ENCODE measurements at regions not wholly inside any gene's neighbourhood (a gene's known extent, or its start where the extent isn't known, plus 50 kb on each side); places are given as distances from the start of the nearest gene placed in this dataset.
"Not testable (repeated sequence)": the region's sequence is repeated elsewhere in the genome, so short reads cannot be mapped to it uniquely, and the experiment has no call there.

GRCh38 chr1:30166174-30166573 is 557.2 kb downstream of the MATN1 start:
- no peak for DNase-seq

GRCh38 chr1:30165116-30165515 is 558.3 kb downstream of the MATN1 start:
- no peak for DNase-seq

- no peak for DNase-seq
Measured at GRCh38 chr1:30164693-30165092, 558.7 kb downstream of the MATN1 start.

GRCh38 chr1:30162565-30162964 is 560.8 kb downstream of the MATN1 start:
- no peak for DNase-seq

GRCh38 chr1:30161953-30162352 is 561.4 kb downstream of the MATN1 start:
- DNase-seq = no peak

- DNase-seq = no peak
Measured at GRCh38 chr1:30160999-30161689, 562.2 kb downstream of the MATN1 start.

GRCh38 chr1:30159015-30159414 is 564.4 kb downstream of the MATN1 start:
- no peak for DNase-seq

- DNase-seq = not testable (repeated sequence)
Measured at GRCh38 chr1:30155698-30156097, 567.7 kb downstream of the MATN1 start.

- DNase-seq = not testable (repeated sequence)
Measured at GRCh38 chr1:30155253-30155652, 568.1 kb downstream of the MATN1 start.

- DNase-seq = no peak
Measured at GRCh38 chr1:30153743-30154449, 569.5 kb downstream of the MATN1 start.

GRCh38 chr1:30151826-30152225 is 571.6 kb downstream of the MATN1 start:
- no peak for DNase-seq

- DNase-seq = no peak
Measured at GRCh38 chr1:30151119-30151518, 572.3 kb downstream of the MATN1 start.

GRCh38 chr1:30149226-30149625 is 574.2 kb downstream of the MATN1 start:
- DNase-seq = no peak

GRCh38 chr1:30148676-30149075 is 574.7 kb downstream of the MATN1 start:
- no peak for DNase-seq

GRCh38 chr1:30147188-30147587 is 576.2 kb downstream of the MATN1 start:
- DNase-seq = no peak

- no peak for DNase-seq
Measured at GRCh38 chr1:30146448-30146847, 576.9 kb downstream of the MATN1 start.

GRCh38 chr1:30145723-30146303 is 577.6 kb downstream of the MATN1 start:
- no peak for DNase-seq

- no peak for DNase-seq
Measured at GRCh38 chr1:30144831-30145230, 578.6 kb downstream of the MATN1 start.

- no peak for DNase-seq
Measured at GRCh38 chr1:30143517-30143916, 579.9 kb downstream of the MATN1 start.

GRCh38 chr1:30140566-30140965 is 582.8 kb downstream of the MATN1 start:
- no peak for DNase-seq

GRCh38 chr1:30138891-30139290 is 584.5 kb downstream of the MATN1 start:
- DNase-seq = no peak

GRCh38 chr1:30137001-30137400 is 586.4 kb downstream of the MATN1 start:
- no peak for DNase-seq

- DNase-seq = no peak
Measured at GRCh38 chr1:30135698-30136097, 587.7 kb downstream of the MATN1 start.

Data from central memory CD4-positive, alpha-beta T cell (primary cell).